ENCODE measurements at regions not wholly inside any gene's neighbourhood (a gene's known extent, or its start where the extent isn't known, plus 50 kb on each side); places are given as distances from the start of the nearest gene placed in this dataset.

- TF ChIP-seq EZH2 (IDR thresholded peaks at IDR 0.05) = no peak
- no peak for TF ChIP-seq CTCF (IDR thresholded peaks at IDR 0.05)
Measured at GRCh38 chr7:41118486-41118885, 584.4 kb downstream of the INHBA start.

All from neural progenitor cell (in vitro differentiated cells).